GM23338 (cell line): ENCODE measurements at regions not wholly inside any gene's neighbourhood (a gene's known extent, or its start where the extent isn't known, plus 50 kb on each side); places are given as distances from the start of the nearest gene placed in this dataset.
A peak's percentile ranks its signal among the peaks of the same experiment; 100 is the strongest.

Source experiments
- ATAC-seq: fragments of 200-7000 bp; cut with Tn5 transposase; 3 replicates; pipeline ENCODE4 v1.9.1; 2020
- DNase-seq: peaks from one replicate; pipeline ENCODE4 v3.0.0-alpha.2; 2015; ENCODE audit warnings: low spot score
- H2AFZ ChIP-seq: fragments of 200-600 bp; sonication (generic); 2 replicates; pipeline ENCODE4 v1.8.0; 2016; ENCODE audit warnings: antibody characterized with exemption, mild to moderate bottlenecking, moderate library complexity
- H3F3A ChIP-seq: fragments of 200-600 bp; sonication (generic); replicated peaks from 2 replicates; pipeline ENCODE4 v1.8.0; 2017; ENCODE audit warnings: antibody characterized with exemption, mixed run types, low read depth
- H3K27ac ChIP-seq: fragments of 200-600 bp; sonication (generic); 2 replicates; pipeline ENCODE4 v1.6.1; 2016; ENCODE audit warnings: low read depth
- H3K27me3 ChIP-seq: fragments of 200-600 bp; sonication (generic); 2 replicates; pipeline ENCODE4 v1.8.0; 2016; ENCODE audit warnings: mild to moderate bottlenecking, mixed run types, moderate library complexity; ENCODE audit not compliant: insufficient read depth
- H3K36me3 ChIP-seq: fragments of 200-600 bp; sonication (generic); 2 replicates; pipeline ENCODE4 v1.8.0; 2016; ENCODE audit warnings: mild to moderate bottlenecking; ENCODE audit not compliant: insufficient read depth
- H3K4me1 ChIP-seq: fragments of 200-600 bp; sonication (generic); 2 replicates; pipeline ENCODE4 v1.8.0; 2016; ENCODE audit warnings: mild to moderate bottlenecking, moderate library complexity; ENCODE audit not compliant: insufficient read depth
- H3K4me2 ChIP-seq: fragments of 200-600 bp; sonication (generic); 2 replicates; pipeline ENCODE4 v1.7.1; 2017; ENCODE audit warnings: mixed run types
- H3K4me3 ChIP-seq: fragments of 200-600 bp; sonication (generic); 2 replicates; pipeline ENCODE4 v1.6.1; 2016; ENCODE audit warnings: mixed run types
- H3K79me2 ChIP-seq: fragments of 200-600 bp; sonication (generic); replicated peaks from 2 replicates; pipeline ENCODE4 v1.8.0; 2017; ENCODE audit warnings: mild to moderate bottlenecking; ENCODE audit not compliant: insufficient read depth
- H3K9me2 ChIP-seq: fragments of 200-600 bp; sonication (generic); 2 replicates; pipeline ENCODE4 v1.8.0; 2017; ENCODE audit not compliant: insufficient read depth
- H4K20me1 ChIP-seq: fragments of 200-600 bp; sonication (generic); replicated peaks from 2 replicates; pipeline ENCODE4 v1.8.0; 2017; ENCODE audit warnings: mild to moderate bottlenecking; ENCODE audit not compliant: insufficient read depth
- H3K27ac Mint-ChIP-seq: 2 replicates; pipeline ENCODE4 v1.8.0; 2020; ENCODE audit warnings: inconsistent platforms, mild to moderate bottlenecking, moderate library complexity, mixed read lengths
- H3K27me3 Mint-ChIP-seq: 3 replicates; pipeline ENCODE4 v1.8.0; 2022; ENCODE audit warnings: low read depth, mild to moderate bottlenecking, moderate library complexity, mixed read lengths, inconsistent platforms; ENCODE audit not compliant: insufficient read depth, poor library complexity
- H3K36me3 Mint-ChIP-seq: 3 replicates; pipeline ENCODE4 v1.8.0; 2021; ENCODE audit warnings: low read depth, mild to moderate bottlenecking, inconsistent platforms, moderate library complexity, mixed read lengths
- H3K4me1 Mint-ChIP-seq: 3 replicates; pipeline ENCODE4 v1.8.0; 2020; ENCODE audit warnings: mild to moderate bottlenecking, inconsistent platforms, mixed read lengths
- H3K4me3 Mint-ChIP-seq: 3 replicates; pipeline ENCODE4 v1.8.0; 2021; ENCODE audit warnings: moderate library complexity, mild to moderate bottlenecking, inconsistent platforms, mixed read lengths
- H3K9me3 Mint-ChIP-seq: 3 replicates; pipeline ENCODE4 v1.8.0; 2020; ENCODE audit warnings: moderate library complexity, mild to moderate bottlenecking, inconsistent platforms, mixed read lengths
- ETS1 ChIP-seq: IDR thresholded peaks from 2 replicates; pipeline ENCODE4 v1.6.1; 2016; ENCODE audit warnings: antibody characterized with exemption
- EZH2 ChIP-seq: fragments of 200-600 bp; sonication (generic); IDR thresholded peaks from one replicate; pipeline ENCODE4 v1.8.0; 2017; ENCODE audit warnings: antibody characterized with exemption, mild to moderate bottlenecking, low read depth; ENCODE audit not compliant: unreplicated experiment
- JUNB ChIP-seq: IDR thresholded peaks from one replicate; pipeline ENCODE4 v1.6.1; 2016; ENCODE audit warnings: antibody characterized with exemption; ENCODE audit not compliant: unreplicated experiment
- NANOG ChIP-seq: IDR thresholded peaks from 2 replicates; pipeline ENCODE4 v1.6.1; 2016; ENCODE audit warnings: antibody characterized with exemption, borderline replicate concordance
- POLR2AphosphoS5 ChIP-seq: IDR thresholded peaks from 2 replicates; pipeline ENCODE4 v1.6.1; 2016; ENCODE audit warnings: antibody characterized with exemption, low read depth
- STAT1 ChIP-seq: IDR thresholded peaks from one replicate; pipeline ENCODE4 v1.6.1; 2016; ENCODE audit warnings: antibody characterized with exemption; ENCODE audit not compliant: unreplicated experiment
- ZNF114 ChIP-seq: fragments of 250-450 bp; sonication (Bioruptor Pico); IDR thresholded peaks from 2 replicates; pipeline ENCODE4 v1.5.0; 2020; ENCODE audit warnings: mild to moderate bottlenecking, moderate library complexity
- ZNF331 ChIP-seq: fragments of 250-450 bp; sonication (Bioruptor Pico); IDR thresholded peaks from 2 replicates; pipeline ENCODE4 v1.5.0; 2020; ENCODE audit warnings: low read depth, mild to moderate bottlenecking, moderate library complexity
- TF ChIP-seq, protein P1 (sequence below): fragments of 250-450 bp; sonication (Bioruptor Pico); IDR thresholded peaks from 2 replicates; pipeline ENCODE4 v1.5.0; 2020; ENCODE audit warnings: mild to moderate bottlenecking, moderate library complexity
- TF ChIP-seq, protein P2 (sequence below): IDR thresholded peaks from one replicate; pipeline ENCODE4 v1.6.1; 2018; ENCODE audit warnings: antibody characterized with exemption; ENCODE audit not compliant: unreplicated experiment

GRCh38 chr16:48820379-48820778, 210.4 kb upstream of the N4BP1 start:
- H3K9me3 Mint-ChIP-seq = no peaks in the 10 kb centered on the region
- Histone ChIP-seq H3K27me3 (no peaks in the 10 kb centered on the region), H3K27ac (no peak overlapping the region), H4K20me1 (no peaks in the 10 kb centered on the region), H3K4me2 (no peak overlapping the region), H2AFZ (0 out of 2 replicates have a peak overlapping the region, but pooled peaks have one; percentile 23), H3K4me3 (no peak overlapping the region), H3K36me3 (no peaks in the 10 kb centered on the region), H3K79me2 (no peaks in the 10 kb centered on the region), H3F3A (no peaks in the 10 kb centered on the region), H3K9me2 (0 out of 2 replicates have a peak, but pooled peaks cover 4% of the 10 kb centered on the region), H3K4me1 (no peaks in the 10 kb centered on the region)
- no peak overlapping the region for H3K27ac Mint-ChIP-seq
- no peak for ATAC-seq
- no peak for DNase-seq
- H3K4me3 Mint-ChIP-seq = no peak overlapping the region
- H3K27me3 Mint-ChIP-seq = no peaks in the 10 kb centered on the region
- no peaks in the 10 kb centered on the region for H3K4me1 Mint-ChIP-seq
- no peaks in the 10 kb centered on the region for H3K36me3 Mint-ChIP-seq
- TF ChIP-seq STAT1 = no peak
- TF ChIP-seq ZNF331 (CRISPR knock-in tag) = no peak
- TF ChIP-seq ETS1 = no peak
- no peak for TF ChIP-seq POLR2AphosphoS5
- TF ChIP-seq NANOG = no peak
- no peak for TF ChIP-seq JUNB

- Histone ChIP-seq H3K27me3 (no peaks in the 10 kb centered on the region), H4K20me1 (no peaks in the 10 kb centered on the region), H3K4me1 (no peaks in the 10 kb centered on the region), H2AFZ (peak overlapping the region; percentile 32; the same call in 1 of the 2 replicates), H3K4me2 (no peak overlapping the region), H3K79me2 (no peaks in the 10 kb centered on the region), H3K36me3 (no peaks in the 10 kb centered on the region), H3K9me2 (no peaks in the 10 kb centered on the region), H3K4me3 (no peak overlapping the region), H3F3A (no peaks in the 10 kb centered on the region), H3K27ac (no peak overlapping the region)
- Mint-ChIP-seq H3K27me3 (peaks cover 2% of the 10 kb centered on the region), H3K9me3 (no peaks in the 10 kb centered on the region), H3K4me1 (no peaks in the 10 kb centered on the region), H3K27ac (no peak overlapping the region), H3K4me3 (no peak overlapping the region), H3K36me3 (no peaks in the 10 kb centered on the region)
- DNase-seq (no peak), ATAC-seq (no peak)
- TF ChIP-seq ZNF114 (no peak), POLR2AphosphoS5 (no peak), STAT1 (no peak), EZH2 (no peak), ZNF331 (CRISPR knock-in tag) (no peak), NANOG (no peak), JUNB (no peak), ETS1 (no peak)
- TF ChIP-seq, protein P1, sequence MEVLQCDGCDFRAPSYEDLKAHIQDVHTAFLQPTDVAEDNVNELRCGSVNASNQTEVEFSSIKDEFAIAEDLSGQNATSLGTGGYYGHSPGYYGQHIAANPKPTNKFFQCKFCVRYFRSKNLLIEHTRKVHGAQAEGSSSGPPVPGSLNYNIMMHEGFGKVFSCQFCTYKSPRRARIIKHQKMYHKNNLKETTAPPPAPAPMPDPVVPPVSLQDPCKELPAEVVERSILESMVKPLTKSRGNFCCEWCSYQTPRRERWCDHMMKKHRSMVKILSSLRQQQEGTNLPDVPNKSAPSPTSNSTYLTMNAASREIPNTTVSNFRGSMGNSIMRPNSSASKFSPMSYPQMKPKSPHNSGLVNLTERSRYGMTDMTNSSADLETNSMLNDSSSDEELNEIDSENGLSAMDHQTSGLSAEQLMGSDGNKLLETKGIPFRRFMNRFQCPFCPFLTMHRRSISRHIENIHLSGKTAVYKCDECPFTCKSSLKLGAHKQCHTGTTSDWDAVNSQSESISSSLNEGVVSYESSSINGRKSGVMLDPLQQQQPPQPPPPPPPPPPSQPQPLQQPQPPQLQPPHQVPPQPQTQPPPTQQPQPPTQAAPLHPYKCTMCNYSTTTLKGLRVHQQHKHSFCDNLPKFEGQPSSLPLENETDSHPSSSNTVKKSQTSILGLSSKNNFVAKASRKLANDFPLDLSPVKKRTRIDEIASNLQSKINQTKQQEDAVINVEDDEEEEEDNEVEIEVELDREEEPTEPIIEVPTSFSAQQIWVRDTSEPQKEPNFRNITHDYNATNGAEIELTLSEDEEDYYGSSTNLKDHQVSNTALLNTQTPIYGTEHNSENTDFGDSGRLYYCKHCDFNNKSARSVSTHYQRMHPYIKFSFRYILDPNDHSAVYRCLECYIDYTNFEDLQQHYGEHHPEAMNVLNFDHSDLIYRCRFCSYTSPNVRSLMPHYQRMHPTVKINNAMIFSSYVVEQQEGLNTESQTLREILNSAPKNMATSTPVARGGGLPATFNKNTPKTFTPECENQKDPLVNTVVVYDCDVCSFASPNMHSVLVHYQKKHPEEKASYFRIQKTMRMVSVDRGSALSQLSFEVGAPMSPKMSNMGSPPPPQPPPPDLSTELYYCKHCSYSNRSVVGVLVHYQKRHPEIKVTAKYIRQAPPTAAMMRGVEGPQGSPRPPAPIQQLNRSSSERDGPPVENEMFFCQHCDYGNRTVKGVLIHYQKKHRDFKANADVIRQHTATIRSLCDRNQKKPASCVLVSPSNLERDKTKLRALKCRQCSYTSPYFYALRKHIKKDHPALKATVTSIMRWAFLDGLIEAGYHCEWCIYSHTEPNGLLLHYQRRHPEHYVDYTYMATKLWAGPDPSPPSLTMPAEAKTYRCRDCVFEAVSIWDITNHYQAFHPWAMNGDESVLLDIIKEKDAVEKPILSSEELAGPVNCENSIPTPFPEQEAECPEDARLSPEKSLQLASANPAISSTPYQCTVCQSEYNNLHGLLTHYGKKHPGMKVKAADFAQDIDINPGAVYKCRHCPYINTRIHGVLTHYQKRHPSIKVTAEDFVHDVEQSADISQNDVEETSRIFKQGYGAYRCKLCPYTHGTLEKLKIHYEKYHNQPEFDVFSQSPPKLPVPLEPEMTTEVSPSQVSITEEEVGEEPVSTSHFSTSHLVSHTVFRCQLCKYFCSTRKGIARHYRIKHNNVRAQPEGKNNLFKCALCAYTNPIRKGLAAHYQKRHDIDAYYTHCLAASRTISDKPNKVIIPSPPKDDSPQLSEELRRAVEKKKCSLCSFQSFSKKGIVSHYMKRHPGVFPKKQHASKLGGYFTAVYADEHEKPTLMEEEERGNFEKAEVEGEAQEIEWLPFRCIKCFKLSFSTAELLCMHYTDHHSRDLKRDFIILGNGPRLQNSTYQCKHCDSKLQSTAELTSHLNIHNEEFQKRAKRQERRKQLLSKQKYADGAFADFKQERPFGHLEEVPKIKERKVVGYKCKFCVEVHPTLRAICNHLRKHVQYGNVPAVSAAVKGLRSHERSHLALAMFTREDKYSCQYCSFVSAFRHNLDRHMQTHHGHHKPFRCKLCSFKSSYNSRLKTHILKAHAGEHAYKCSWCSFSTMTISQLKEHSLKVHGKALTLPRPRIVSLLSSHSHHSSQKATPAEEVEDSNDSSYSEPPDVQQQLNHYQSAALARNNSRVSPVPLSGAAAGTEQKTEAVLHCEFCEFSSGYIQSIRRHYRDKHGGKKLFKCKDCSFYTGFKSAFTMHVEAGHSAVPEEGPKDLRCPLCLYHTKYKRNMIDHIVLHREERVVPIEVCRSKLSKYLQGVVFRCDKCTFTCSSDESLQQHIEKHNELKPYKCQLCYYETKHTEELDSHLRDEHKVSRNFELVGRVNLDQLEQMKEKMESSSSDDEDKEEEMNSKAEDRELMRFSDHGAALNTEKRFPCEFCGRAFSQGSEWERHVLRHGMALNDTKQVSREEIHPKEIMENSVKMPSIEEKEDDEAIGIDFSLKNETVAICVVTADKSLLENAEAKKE (CRISPR knock-in tag) = no peak
- TF ChIP-seq, protein P2, sequence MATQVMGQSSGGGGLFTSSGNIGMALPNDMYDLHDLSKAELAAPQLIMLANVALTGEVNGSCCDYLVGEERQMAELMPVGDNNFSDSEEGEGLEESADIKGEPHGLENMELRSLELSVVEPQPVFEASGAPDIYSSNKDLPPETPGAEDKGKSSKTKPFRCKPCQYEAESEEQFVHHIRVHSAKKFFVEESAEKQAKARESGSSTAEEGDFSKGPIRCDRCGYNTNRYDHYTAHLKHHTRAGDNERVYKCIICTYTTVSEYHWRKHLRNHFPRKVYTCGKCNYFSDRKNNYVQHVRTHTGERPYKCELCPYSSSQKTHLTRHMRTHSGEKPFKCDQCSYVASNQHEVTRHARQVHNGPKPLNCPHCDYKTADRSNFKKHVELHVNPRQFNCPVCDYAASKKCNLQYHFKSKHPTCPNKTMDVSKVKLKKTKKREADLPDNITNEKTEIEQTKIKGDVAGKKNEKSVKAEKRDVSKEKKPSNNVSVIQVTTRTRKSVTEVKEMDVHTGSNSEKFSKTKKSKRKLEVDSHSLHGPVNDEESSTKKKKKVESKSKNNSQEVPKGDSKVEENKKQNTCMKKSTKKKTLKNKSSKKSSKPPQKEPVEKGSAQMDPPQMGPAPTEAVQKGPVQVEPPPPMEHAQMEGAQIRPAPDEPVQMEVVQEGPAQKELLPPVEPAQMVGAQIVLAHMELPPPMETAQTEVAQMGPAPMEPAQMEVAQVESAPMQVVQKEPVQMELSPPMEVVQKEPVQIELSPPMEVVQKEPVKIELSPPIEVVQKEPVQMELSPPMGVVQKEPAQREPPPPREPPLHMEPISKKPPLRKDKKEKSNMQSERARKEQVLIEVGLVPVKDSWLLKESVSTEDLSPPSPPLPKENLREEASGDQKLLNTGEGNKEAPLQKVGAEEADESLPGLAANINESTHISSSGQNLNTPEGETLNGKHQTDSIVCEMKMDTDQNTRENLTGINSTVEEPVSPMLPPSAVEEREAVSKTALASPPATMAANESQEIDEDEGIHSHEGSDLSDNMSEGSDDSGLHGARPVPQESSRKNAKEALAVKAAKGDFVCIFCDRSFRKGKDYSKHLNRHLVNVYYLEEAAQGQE = no peak
Measured at GRCh38 chr16:48818257-48818656, 208.3 kb upstream of the N4BP1 start.
